HL-60 (cell line): ENCODE measurements at regions not wholly inside any gene's neighbourhood (a gene's known extent, or its start where the extent isn't known, plus 50 kb on each side); places are given as distances from the start of the nearest gene placed in this dataset.

Source experiments
- DNase-seq, 2 experiments: peaks; one replicate each; pipeline ENCODE4 v3.0.0-alpha.2; 2010 to 2020; ENCODE audit warnings: low read depth in 1 of 2, low spot score in 1 of 2
- H3K27ac ChIP-seq: fragments of 250-450 bp; sonication (Bioruptor Pico); replicated peaks from 2 replicates; pipeline ENCODE4 v1.5.1; 2020; ENCODE audit warnings: mild to moderate bottlenecking, moderate library complexity
- H3K27me3 ChIP-seq: fragments of 250-450 bp; sonication (Bioruptor Pico); 2 replicates; pipeline ENCODE4 v1.5.1; 2021; ENCODE audit warnings: mild to moderate bottlenecking, moderate library complexity; ENCODE audit not compliant: insufficient read depth, poor library complexity, severe bottlenecking
- H3K4me3 ChIP-seq: replicated peaks from 2 replicates; pipeline ENCODE4 v1.5.1; 2011; ENCODE audit warnings: mild to moderate bottlenecking, control low read depth, low read length; ENCODE audit not compliant: insufficient read depth
- GABPA ChIP-seq: IDR thresholded peaks from 2 replicates; pipeline ENCODE4 v1.6.1; 2012; ENCODE audit warnings: low read depth
- POLR2AphosphoS5 ChIP-seq: IDR thresholded peaks from 2 replicates; pipeline ENCODE4 v1.6.1; 2012; ENCODE audit warnings: low read depth
- SPI1 ChIP-seq: IDR thresholded peaks from 2 replicates; pipeline ENCODE4 v1.6.1; 2012; ENCODE audit warnings: low read depth, mild to moderate bottlenecking, borderline replicate concordance
- TF ChIP-seq, protein P1 (sequence below): IDR thresholded peaks from 2 replicates; pipeline ENCODE4 v1.6.1; 2012; ENCODE audit warnings: low read depth; ENCODE audit not compliant: insufficient replicate concordance
- TF ChIP-seq, protein P2 (sequence below): IDR thresholded peaks from one replicate; pipeline ENCODE4 v1.5.1; 2011; ENCODE audit warnings: low read length, control low read depth, inconsistent platforms; ENCODE audit not compliant: insufficient read depth

DNA sequence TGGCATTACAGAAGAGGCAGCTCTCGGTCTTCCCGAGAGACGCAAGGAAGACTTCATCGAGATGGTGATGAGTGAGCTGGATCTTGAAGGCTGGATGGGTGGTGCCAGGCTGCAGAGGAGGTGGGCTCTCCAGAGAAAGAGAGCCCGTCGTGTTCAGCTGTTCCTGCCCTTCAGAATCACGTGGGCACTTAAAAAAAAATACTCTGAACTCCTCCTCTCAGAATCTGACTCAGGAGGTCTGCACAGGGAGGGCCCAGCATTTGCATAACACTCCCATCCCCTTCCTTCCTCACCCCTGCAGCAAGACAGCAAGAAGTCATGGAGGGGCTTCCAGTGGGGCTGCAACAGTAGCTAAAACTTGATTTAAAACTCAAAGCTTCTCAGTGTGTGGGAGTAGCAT lies 203.0 kb downstream of the ATPSCKMT start:
- Histone ChIP-seq H3K27ac (no peak overlapping the region), H3K4me3 (no peak overlapping the region), H3K27me3 (no peaks in the 10 kb centered on the region)
- no peak for TF ChIP-seq SPI1
- no peak for TF ChIP-seq POLR2AphosphoS5
- TF ChIP-seq, protein P1, sequence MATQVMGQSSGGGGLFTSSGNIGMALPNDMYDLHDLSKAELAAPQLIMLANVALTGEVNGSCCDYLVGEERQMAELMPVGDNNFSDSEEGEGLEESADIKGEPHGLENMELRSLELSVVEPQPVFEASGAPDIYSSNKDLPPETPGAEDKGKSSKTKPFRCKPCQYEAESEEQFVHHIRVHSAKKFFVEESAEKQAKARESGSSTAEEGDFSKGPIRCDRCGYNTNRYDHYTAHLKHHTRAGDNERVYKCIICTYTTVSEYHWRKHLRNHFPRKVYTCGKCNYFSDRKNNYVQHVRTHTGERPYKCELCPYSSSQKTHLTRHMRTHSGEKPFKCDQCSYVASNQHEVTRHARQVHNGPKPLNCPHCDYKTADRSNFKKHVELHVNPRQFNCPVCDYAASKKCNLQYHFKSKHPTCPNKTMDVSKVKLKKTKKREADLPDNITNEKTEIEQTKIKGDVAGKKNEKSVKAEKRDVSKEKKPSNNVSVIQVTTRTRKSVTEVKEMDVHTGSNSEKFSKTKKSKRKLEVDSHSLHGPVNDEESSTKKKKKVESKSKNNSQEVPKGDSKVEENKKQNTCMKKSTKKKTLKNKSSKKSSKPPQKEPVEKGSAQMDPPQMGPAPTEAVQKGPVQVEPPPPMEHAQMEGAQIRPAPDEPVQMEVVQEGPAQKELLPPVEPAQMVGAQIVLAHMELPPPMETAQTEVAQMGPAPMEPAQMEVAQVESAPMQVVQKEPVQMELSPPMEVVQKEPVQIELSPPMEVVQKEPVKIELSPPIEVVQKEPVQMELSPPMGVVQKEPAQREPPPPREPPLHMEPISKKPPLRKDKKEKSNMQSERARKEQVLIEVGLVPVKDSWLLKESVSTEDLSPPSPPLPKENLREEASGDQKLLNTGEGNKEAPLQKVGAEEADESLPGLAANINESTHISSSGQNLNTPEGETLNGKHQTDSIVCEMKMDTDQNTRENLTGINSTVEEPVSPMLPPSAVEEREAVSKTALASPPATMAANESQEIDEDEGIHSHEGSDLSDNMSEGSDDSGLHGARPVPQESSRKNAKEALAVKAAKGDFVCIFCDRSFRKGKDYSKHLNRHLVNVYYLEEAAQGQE, result no peak
- TF ChIP-seq, protein P2, sequence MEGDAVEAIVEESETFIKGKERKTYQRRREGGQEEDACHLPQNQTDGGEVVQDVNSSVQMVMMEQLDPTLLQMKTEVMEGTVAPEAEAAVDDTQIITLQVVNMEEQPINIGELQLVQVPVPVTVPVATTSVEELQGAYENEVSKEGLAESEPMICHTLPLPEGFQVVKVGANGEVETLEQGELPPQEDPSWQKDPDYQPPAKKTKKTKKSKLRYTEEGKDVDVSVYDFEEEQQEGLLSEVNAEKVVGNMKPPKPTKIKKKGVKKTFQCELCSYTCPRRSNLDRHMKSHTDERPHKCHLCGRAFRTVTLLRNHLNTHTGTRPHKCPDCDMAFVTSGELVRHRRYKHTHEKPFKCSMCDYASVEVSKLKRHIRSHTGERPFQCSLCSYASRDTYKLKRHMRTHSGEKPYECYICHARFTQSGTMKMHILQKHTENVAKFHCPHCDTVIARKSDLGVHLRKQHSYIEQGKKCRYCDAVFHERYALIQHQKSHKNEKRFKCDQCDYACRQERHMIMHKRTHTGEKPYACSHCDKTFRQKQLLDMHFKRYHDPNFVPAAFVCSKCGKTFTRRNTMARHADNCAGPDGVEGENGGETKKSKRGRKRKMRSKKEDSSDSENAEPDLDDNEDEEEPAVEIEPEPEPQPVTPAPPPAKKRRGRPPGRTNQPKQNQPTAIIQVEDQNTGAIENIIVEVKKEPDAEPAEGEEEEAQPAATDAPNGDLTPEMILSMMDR, result no peak
- TF ChIP-seq GABPA, result no peak
- DNase-seq, result no peak

DNA sequence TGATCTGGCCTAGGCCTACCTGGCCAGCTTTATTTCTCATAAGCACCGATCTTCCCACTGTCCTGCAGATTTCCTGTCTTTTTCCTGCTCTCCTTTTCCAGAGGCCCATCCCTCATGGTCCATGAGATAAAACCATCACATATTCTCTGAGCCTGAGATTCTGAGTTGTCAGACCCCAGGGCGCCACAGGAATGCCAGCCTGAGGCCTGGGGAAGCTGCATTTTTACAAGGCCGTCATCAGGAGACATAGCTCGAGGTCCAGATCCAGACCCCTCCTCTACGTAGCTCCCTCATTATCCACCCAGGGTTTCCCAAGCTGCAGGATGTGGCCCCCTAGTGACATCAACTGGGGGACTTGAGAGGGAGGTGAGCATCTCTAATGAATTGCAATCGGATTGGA lies 204.3 kb downstream of the ATPSCKMT start:
- H3K27ac ChIP-seq, result no peak overlapping the region
- TF ChIP-seq POLR2AphosphoS5, result no peak
- no peak for TF ChIP-seq SPI1
- TF ChIP-seq, protein P1, result no peak
- TF ChIP-seq, protein P2, result no peak
- TF ChIP-seq GABPA, result no peak
- no peak overlapping the region for H3K4me3 ChIP-seq
- DNase-seq, result no peak
- H3K27me3 ChIP-seq, result no peaks in the 10 kb centered on the region

DNA sequence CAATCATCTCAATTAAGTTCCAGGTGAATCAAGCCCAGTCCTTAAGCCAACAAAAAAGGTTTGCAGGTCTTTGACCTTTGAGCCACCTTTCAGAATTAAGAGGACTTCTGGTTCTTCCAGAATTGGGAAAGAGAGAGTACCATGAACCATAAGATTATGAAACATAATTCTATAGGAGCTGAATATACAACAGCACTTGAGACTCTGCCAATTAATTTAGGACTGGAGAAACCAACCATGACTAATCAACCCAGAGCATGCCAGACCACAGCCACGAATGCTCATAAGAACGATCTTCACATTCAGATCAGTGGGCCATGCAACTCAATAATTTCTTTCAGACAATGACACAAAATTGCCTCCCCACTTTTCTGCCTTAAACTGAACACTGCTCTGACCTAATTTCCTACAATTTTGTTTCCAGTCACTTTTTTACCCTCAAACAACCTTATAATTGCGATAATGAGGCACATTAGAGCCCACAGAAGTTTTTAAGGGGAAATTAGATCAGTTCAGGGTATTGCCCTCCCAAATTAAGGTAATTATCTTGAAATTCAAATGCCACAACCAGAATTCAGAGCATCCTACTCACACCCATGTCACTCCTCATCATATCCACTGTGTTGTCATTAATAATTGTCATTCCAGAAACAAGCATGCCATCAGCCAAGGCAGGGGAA lies 213.4 kb downstream of the ATPSCKMT start:
- no peaks in the 10 kb centered on the region for H3K27me3 ChIP-seq
- H3K27ac ChIP-seq, result no peak overlapping the region
- H3K4me3 ChIP-seq, result no peak overlapping the region
- TF ChIP-seq, protein P1, result no peak
- no peak for TF ChIP-seq SPI1
- TF ChIP-seq, protein P2, result no peak
- no peak for TF ChIP-seq POLR2AphosphoS5
- TF ChIP-seq GABPA, result no peak
- no peak for DNase-seq
